ENCODE measurements at regions not wholly inside any gene's neighbourhood (a gene's known extent, or its start where the extent isn't known, plus 50 kb on each side); places are given as distances from the start of the nearest gene placed in this dataset.

- Histone ChIP-seq H3K27me3 (ENCODE audit: control insufficient read depth, insufficient read depth, low read length) (no peaks in the 10 kb centered on the region), H3K36me3 (ENCODE audit: control insufficient read depth, insufficient read depth, low read length) (no peaks in the 10 kb centered on the region), H3K4me3 (ENCODE audit: low read depth, low read length) (no peak overlapping the region)
- TF ChIP-seq, protein P1, sequence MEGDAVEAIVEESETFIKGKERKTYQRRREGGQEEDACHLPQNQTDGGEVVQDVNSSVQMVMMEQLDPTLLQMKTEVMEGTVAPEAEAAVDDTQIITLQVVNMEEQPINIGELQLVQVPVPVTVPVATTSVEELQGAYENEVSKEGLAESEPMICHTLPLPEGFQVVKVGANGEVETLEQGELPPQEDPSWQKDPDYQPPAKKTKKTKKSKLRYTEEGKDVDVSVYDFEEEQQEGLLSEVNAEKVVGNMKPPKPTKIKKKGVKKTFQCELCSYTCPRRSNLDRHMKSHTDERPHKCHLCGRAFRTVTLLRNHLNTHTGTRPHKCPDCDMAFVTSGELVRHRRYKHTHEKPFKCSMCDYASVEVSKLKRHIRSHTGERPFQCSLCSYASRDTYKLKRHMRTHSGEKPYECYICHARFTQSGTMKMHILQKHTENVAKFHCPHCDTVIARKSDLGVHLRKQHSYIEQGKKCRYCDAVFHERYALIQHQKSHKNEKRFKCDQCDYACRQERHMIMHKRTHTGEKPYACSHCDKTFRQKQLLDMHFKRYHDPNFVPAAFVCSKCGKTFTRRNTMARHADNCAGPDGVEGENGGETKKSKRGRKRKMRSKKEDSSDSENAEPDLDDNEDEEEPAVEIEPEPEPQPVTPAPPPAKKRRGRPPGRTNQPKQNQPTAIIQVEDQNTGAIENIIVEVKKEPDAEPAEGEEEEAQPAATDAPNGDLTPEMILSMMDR (IDR thresholded peaks at IDR 0.05; ENCODE audit: insufficient read depth, low read depth, low read length) = no peak
- no peak for DNase-seq (ENCODE audit: low read depth)
- POLR2A ChIA-PET = no interaction called here
- CTCF ChIA-PET = no interaction called here
Measured at GRCh38 chr2:21924640-21925285, 801.0 kb downstream of the TDRD15 start.

DNA sequence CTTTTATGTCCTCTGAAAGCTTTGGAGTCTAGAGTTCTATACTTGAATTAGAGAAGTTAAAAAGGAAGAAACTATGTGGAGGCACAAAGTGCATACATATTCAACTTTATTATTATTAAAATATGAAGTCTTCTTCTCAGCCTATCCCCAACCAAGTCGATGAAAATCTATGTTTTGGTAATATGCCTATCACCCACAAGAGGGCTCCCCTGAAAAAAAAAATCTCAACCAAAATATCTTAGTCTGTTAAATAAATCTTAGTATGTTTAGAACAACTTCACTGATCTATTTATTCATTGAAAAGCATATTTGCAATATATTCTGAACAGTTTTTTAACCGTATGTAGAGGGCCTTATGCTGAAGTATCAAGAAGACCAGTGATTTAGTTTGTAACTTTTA lies 804.5 kb downstream of the TDRD15 start:
- CTCF ChIA-PET = no interaction called here
- TF ChIP-seq, protein P1 (IDR thresholded peaks at IDR 0.05; ENCODE audit: insufficient read depth, low read depth, low read length) = peak; percentile 36; the same call in 1 of the 2 replicates
- POLR2A ChIA-PET = no interaction called here

GRCh38 chr2:21930226-21930625 lies 806.5 kb downstream of the TDRD15 start:
- CTCF ChIA-PET = interaction anchor here (0.7 kb wide), 1 partner anchor 97 kb away, joined by 3 read pairs; no protein-coding TSS in a partner anchor
- TF ChIP-seq, protein P1 (IDR thresholded peaks at IDR 0.05; ENCODE audit: insufficient read depth, low read depth, low read length) = no peak
- Histone ChIP-seq H3K36me3 (ENCODE audit: control insufficient read depth, insufficient read depth, low read length) (no peaks in the 10 kb centered on the region), H3K27me3 (ENCODE audit: control insufficient read depth, insufficient read depth, low read length) (no peaks in the 10 kb centered on the region), H3K4me3 (ENCODE audit: low read depth, low read length) (no peak overlapping the region)
- DNase-seq (ENCODE audit: low read depth) = no peak
- POLR2A ChIA-PET = no interaction called here

More for the DNA sequence above, 804.5 kb downstream of the TDRD15 start:
- Histone ChIP-seq H3K4me3 (ENCODE audit: low read depth, low read length) (no peak overlapping the region), H3K36me3 (ENCODE audit: control insufficient read depth, insufficient read depth, low read length) (no peaks in the 10 kb centered on the region), H3K27me3 (ENCODE audit: control insufficient read depth, insufficient read depth, low read length) (no peaks in the 10 kb centered on the region)
- no peak for DNase-seq (ENCODE audit: low read depth)

- peak; percentile 54 for DNase-seq (ENCODE audit: low read depth)
- ChIA-PET CTCF (interaction anchor here (1.1 kb wide), 1 partner anchor 10 kb away, joined by 3 read pairs; no protein-coding TSS in a partner anchor), POLR2A (interaction anchor here (0.6 kb wide), 1 partner anchor 26 kb away, joined by 4 read pairs; no protein-coding TSS in a partner anchor)
- H3K36me3 ChIP-seq (ENCODE audit: control insufficient read depth, insufficient read depth, low read length) = no peaks in the 10 kb centered on the region
- H3K4me3 ChIP-seq (ENCODE audit: low read depth, low read length) = no peak overlapping the region
- no peaks in the 10 kb centered on the region for H3K27me3 ChIP-seq (ENCODE audit: control insufficient read depth, insufficient read depth, low read length)
- TF ChIP-seq, protein P1 (IDR thresholded peaks at IDR 0.05; ENCODE audit: insufficient read depth, low read depth, low read length) = no peak
Measured at GRCh38 chr2:21939967-21940366, 816.2 kb downstream of the TDRD15 start.

GRCh38 chr2:21944536-21944935 lies 820.8 kb downstream of the TDRD15 start:
- H3K36me3 ChIP-seq (ENCODE audit: control insufficient read depth, insufficient read depth, low read length) = no peaks in the 10 kb centered on the region
- H3K4me3 ChIP-seq (ENCODE audit: low read depth, low read length) = no peak overlapping the region
- no peaks in the 10 kb centered on the region for H3K27me3 ChIP-seq (ENCODE audit: control insufficient read depth, insufficient read depth, low read length)
- ChIA-PET POLR2A (no interaction called here), CTCF (interaction anchor here (0.9 kb wide), 1 partner anchor 9 kb away, joined by 3 read pairs; no protein-coding TSS in a partner anchor)
- DNase-seq (ENCODE audit: low read depth) = no peak
- TF ChIP-seq, protein P1 (IDR thresholded peaks at IDR 0.05; ENCODE audit: insufficient read depth, low read depth, low read length) = no peak

All from BJ (cell line).